NCI-H128 (cell line): ENCODE measurements at regions not wholly inside any gene's neighbourhood (a gene's known extent, or its start where the extent isn't known, plus 50 kb on each side); places are given as distances from the start of the nearest gene placed in this dataset.

Experiments
- DNase-seq: peaks from one replicate; lab custom pipeline; 2025; ENCODE audit not compliant: unreplicated experiment; lab: John Stamatoyannopoulos, UW

DNA sequence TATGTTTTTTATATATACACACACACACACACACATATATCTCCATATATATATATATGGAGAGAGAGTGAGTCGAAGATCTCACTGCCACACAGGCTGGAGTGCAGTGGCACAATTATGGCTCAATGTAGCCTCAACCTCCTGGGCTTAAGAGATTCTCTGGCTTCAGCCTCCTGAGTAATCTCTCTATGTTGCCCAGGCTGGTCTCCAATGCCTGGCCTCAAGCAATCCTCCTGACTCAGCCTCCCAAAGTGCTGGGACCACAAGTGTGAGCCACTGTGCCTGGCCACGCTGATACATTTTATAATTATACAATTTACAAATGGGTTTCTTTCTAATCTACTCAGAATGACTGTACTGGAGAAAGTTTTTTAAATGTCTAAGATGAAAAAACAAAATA, 664.2 kb downstream of the PTPRC start:
- DNase-seq: no peak

DNA sequence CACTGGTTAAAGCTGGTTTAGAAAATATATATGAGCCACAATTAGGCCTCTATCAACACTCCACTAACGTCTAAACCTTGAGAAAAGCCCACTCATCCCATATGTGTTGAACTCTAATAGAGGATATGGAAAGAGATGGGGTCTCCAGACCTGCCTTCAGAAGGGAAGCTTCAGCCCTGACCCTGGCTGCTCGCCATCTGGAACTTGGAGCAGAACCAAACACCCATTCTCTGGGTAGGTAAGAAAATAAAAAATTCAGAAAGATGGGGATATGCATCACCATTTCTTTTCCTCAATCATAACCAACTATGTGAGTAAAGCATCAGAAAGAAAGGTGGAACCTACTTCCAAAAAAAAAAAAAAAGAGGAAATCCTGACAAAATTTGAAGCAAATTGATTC, 666.2 kb downstream of the PTPRC start:
- DNase-seq: no peak

- DNase-seq: no peak
These were observed 668.8 kb downstream of the PTPRC start for GRCh38 chr1:199307496-199308264.

DNA sequence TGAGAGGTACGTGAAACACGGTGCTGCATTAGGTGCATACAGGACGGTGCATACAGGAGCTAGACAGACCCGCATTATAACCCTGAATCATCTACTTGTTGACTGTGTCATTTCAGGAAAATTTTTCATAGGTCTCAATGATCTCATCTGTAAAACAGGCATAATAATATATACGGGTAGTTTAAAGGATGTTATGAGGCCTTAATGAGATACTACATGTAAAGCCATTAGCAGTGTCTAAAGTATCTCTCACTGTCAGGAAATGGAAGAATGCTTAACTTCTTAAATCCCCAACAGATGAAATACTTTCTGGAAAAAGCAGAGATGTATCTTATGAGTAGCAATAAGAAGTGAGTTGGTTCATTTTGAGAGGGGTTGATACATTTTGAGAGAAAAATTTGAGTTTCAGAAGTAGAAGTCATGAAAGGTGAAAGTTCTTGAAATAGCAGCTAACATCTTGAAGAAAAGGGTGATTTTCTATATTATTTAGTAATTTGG, 669.6 kb downstream of the PTPRC start:
- DNase-seq: no peak

DNA sequence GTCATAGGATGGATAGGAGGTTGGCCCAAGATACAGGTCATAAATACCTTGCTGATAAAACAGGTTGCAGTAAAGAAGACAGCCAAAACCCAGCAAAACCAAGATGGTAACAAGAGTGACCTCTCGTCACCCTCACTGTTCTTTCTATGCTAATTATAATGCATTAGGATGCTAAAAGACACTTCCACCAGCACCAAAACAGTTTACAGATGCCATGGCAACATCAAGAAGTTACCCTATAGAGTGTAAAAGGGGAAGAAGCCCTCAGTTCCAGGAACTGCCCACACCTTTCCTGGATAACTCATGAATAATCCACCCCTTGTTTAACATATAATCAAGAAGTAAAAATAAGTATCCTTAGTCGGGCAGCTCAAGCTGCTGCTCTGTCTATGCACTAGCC, 671.9 kb downstream of the PTPRC start:
- DNase-seq: no peak

DNA sequence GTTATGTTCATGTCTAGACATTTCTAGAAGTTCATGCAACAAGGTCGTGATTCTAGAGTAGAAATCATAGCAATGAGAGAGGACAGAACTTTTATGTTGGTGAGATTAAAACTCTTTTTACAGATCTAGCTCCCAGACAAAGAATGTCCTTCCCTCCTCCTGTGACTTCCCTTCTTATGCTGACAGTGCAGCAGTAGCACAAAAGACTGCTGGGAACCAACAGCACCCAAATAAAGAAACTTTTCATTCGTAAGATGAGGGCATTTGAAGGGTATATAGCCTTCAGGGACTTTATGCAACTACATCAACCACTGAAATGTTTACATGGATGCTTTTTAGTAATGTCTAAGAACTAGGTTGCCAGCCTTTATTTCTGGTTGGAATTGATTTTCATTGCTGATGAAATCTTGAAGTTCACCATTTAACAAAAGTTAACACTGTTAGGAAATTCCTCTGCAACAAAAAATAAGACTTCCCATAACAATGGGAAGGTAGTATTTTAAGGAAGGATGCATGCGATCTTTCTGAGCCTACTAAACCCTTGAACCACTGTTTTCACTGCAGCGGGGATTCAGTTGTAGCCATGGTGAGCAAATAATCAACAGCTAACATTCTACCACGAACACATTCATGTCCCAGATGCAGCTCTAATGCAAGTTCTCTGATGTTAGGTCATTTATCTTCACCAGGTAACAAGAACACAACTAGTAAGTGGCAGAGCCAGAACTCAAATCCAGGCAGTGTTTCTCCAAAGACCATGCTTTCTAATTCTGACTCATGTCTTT, 672.8 kb downstream of the PTPRC start:
- DNase-seq: no peak

- no peak for DNase-seq
These were observed 673.8 kb downstream of the PTPRC start for GRCh38 chr1:199312626-199313025.

GRCh38 chr1:199313444-199313843, 674.6 kb downstream of the PTPRC start:
- no peak for DNase-seq

GRCh38 chr1:199319341-199319740, 680.5 kb downstream of the PTPRC start:
- DNase-seq: no peak

DNA sequence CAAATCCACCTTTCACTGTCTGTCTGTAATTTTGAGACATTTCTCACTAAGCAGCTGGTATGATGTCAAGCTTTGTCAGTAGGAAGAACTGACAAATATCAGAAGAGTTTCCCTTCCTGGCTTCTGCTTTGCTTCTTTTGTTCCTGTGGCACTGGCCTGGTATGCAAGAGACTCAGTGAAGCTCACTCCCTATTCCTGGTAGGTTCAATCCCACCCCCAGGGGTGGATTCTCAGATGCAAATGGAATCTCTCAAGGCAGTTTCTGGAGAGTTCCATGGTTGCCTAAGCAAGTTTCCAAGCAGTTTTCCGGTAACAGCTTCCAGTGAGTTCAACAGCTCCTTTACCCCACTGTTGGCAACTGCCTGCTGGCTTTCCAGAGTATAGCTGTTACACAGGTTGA, 683.4 kb downstream of the PTPRC start:
- DNase-seq: no peak

GRCh38 chr1:199333180-199333579, 694.3 kb upstream of the NR5A2 start:
- no peak for DNase-seq

- DNase-seq: no peak
These were observed 692.0 kb upstream of the NR5A2 start for GRCh38 chr1:199335496-199335895.

- no peak for DNase-seq
These were observed 690.5 kb upstream of the NR5A2 start for GRCh38 chr1:199336745-199337640.

GRCh38 chr1:199338760-199339159, 688.8 kb upstream of the NR5A2 start:
- no peak for DNase-seq

DNA sequence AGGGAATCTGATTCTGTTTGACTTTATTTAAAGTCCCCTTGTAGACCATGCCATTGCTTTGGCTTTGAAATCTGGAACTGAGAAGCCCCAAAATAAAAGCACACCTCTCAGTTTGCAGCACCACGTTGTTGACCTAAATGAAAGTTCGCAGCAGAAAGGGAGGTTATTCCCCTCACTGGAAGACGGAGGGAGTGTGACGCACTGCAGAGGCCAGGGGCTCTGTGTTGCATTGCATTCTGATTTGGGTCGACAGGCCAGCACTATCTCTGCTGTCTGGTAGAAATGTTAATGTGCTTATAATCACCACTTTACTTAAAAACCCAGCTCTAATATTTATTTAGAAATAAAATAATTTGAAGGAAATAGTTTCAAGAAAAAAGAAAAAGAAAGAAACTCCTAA, 675.2 kb upstream of the NR5A2 start:
- no peak for DNase-seq

GRCh38 chr1:199353906-199354305, 673.6 kb upstream of the NR5A2 start:
- no peak for DNase-seq

DNA sequence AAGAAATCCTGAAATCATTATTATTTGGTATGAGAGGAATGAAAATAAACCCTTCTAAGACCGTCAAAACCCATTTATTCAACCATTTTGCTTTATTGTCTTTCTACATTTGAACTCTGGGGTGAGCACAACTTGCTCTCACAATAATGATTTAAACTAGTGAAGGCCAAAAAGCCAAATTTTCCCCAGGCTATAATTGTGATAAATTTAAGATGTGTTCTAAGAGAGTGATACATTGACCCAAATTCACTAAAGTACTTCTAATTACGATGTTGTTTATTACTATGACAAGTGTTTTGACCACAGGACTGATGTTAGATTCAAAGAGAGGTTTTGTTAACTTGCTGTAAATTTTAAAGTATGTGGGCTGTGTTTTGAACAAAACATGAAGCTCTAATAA, 670.9 kb upstream of the NR5A2 start:
- no peak for DNase-seq

- DNase-seq: no peak
These were observed 669.9 kb upstream of the NR5A2 start for GRCh38 chr1:199357599-199357998.

- DNase-seq: no peak
These were observed 664.5 kb upstream of the NR5A2 start for GRCh38 chr1:199362996-199363395.

DNA sequence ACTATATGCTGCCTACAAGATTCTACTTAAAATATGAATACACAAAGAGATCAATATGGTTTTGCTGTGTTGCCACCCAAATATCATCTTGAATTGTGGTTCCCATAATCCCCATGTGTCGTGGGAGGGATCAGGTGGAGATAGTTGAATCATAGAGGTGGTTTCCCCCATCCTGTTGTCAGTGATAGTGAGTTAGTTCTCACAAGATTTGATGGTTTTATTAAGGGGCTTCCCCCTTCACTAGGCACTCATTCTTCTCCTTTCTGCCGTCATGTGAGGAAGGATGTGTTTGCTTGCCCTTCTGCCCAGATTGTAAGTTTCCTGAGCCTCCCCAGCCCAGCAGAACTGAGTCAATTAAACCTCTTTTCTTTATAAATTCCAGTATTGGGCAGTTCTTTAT, 654.4 kb upstream of the NR5A2 start:
- DNase-seq: no peak

GRCh38 chr1:199377211-199377610, 650.3 kb upstream of the NR5A2 start:
- no peak for DNase-seq
